Osteoblast (primary cell): ENCODE measurements at regions not wholly inside any gene's neighbourhood (a gene's known extent, or its start where the extent isn't known, plus 50 kb on each side); places are given as distances from the start of the nearest gene placed in this dataset.

Experiments used
- DNase-seq: peaks from one replicate; pipeline ENCODE4 v3.0.0; 2011; ENCODE audit warnings: low spot score, mixed read lengths; ENCODE audit not compliant: insufficient read length; ENCODE audit errors: missing footprints
- H2AFZ ChIP-seq: 2 replicates; pipeline ENCODE4 v1.6.0; 2011; ENCODE audit warnings: mild to moderate bottlenecking, low read length
- H3K27ac ChIP-seq: 2 replicates; pipeline ENCODE4 v1.5.1; 2011; ENCODE audit warnings: mild to moderate bottlenecking, low read depth, low read length, moderate library complexity
- H3K27me3 ChIP-seq: 2 replicates; pipeline ENCODE4 v1.6.0; 2012; ENCODE audit warnings: mild to moderate bottlenecking, control low read depth, inconsistent platforms, low read length, moderate library complexity; ENCODE audit not compliant: insufficient read depth
- H3K36me3 ChIP-seq: 2 replicates; pipeline ENCODE4 v1.5.1; 2011; ENCODE audit warnings: mild to moderate bottlenecking, low read length, control low read depth, moderate library complexity; ENCODE audit not compliant: insufficient read depth
- H3K4me1 ChIP-seq: 2 replicates; pipeline ENCODE4 v1.5.1; 2011; ENCODE audit warnings: mild to moderate bottlenecking, low read length, control low read depth, moderate library complexity; ENCODE audit not compliant: insufficient read depth
- H3K4me2 ChIP-seq: 2 replicates; pipeline ENCODE4 v1.6.0; 2011; ENCODE audit warnings: mild to moderate bottlenecking, low read length; ENCODE audit not compliant: insufficient read depth
- H3K4me3 ChIP-seq: fragments of 200-600 bp; sonication (generic); 3 replicates; pipeline ENCODE4 v1.5.1; 2012; ENCODE audit warnings: mild to moderate bottlenecking, low read length, inconsistent platforms; ENCODE audit not compliant: insufficient read depth
- H3K79me2 ChIP-seq: 2 replicates; pipeline ENCODE4 v1.6.0; 2012; ENCODE audit warnings: mild to moderate bottlenecking, low read length, control low read depth, inconsistent platforms; ENCODE audit not compliant: insufficient read depth
- H3K9me3 ChIP-seq: 2 replicates; pipeline ENCODE4 v1.5.1; 2011; ENCODE audit warnings: low read depth, low read length, control low read depth
- H4K20me1 ChIP-seq: 2 replicates; pipeline ENCODE4 v1.6.0; 2012; ENCODE audit warnings: mild to moderate bottlenecking, low read length, control low read depth; ENCODE audit not compliant: insufficient read depth
- CTCF ChIP-seq: IDR thresholded peaks from 2 replicates; pipeline ENCODE4 v1.5.1; 2011; ENCODE audit warnings: mild to moderate bottlenecking, low read depth, low read length, moderate library complexity; ENCODE audit errors: extremely low read depth

- H3K4me3 ChIP-seq: no peak overlapping the region
- no peak overlapping the region for H3K4me2 ChIP-seq
- DNase-seq: no peak
- TF ChIP-seq CTCF: no peak
- no peaks in the 10 kb centered on the region for H3K79me2 ChIP-seq
- no peaks in the 10 kb centered on the region for H3K9me3 ChIP-seq
- no peak overlapping the region for H3K27ac ChIP-seq
- H3K27me3 ChIP-seq: no peaks in the 10 kb centered on the region
- H4K20me1 ChIP-seq: no peaks in the 10 kb centered on the region
- H3K36me3 ChIP-seq: no peaks in the 10 kb centered on the region
- no peaks in the 10 kb centered on the region for H3K4me1 ChIP-seq
- no peak overlapping the region for H2AFZ ChIP-seq
Measured at GRCh38 chr16:79839466-79840341, 239.2 kb upstream of the MAF start.

GRCh38 chr16:79838496-79839259 is 238.1 kb upstream of the MAF start:
- no peaks in the 10 kb centered on the region for H3K36me3 ChIP-seq
- no peak for DNase-seq
- TF ChIP-seq CTCF: no peak
- H2AFZ ChIP-seq: no peak overlapping the region
- H3K4me3 ChIP-seq: no peak overlapping the region
- H3K27ac ChIP-seq: no peak overlapping the region
- no peaks in the 10 kb centered on the region for H3K79me2 ChIP-seq
- no peaks in the 10 kb centered on the region for H3K9me3 ChIP-seq
- no peak overlapping the region for H3K4me2 ChIP-seq
- no peaks in the 10 kb centered on the region for H3K27me3 ChIP-seq
- H3K4me1 ChIP-seq: no peaks in the 10 kb centered on the region
- H4K20me1 ChIP-seq: no peaks in the 10 kb centered on the region

GRCh38 chr16:79836144-79836543 is 235.6 kb upstream of the MAF start:
- no peak for DNase-seq
- H3K27me3 ChIP-seq: no peaks in the 10 kb centered on the region
- H3K27ac ChIP-seq: no peak overlapping the region
- H3K9me3 ChIP-seq: no peaks in the 10 kb centered on the region
- TF ChIP-seq CTCF: no peak
- no peaks in the 10 kb centered on the region for H3K4me1 ChIP-seq
- H3K79me2 ChIP-seq: no peaks in the 10 kb centered on the region
- no peak overlapping the region for H3K4me2 ChIP-seq
- H3K4me3 ChIP-seq: no peak overlapping the region
- no peaks in the 10 kb centered on the region for H4K20me1 ChIP-seq
- H2AFZ ChIP-seq: no peak overlapping the region
- H3K36me3 ChIP-seq: no peaks in the 10 kb centered on the region

GRCh38 chr16:79835194-79835593 is 234.7 kb upstream of the MAF start:
- H2AFZ ChIP-seq: no peak overlapping the region
- no peak overlapping the region for H3K27ac ChIP-seq
- no peak overlapping the region for H3K4me2 ChIP-seq
- TF ChIP-seq CTCF: no peak
- H3K79me2 ChIP-seq: no peaks in the 10 kb centered on the region
- no peaks in the 10 kb centered on the region for H3K4me1 ChIP-seq
- H3K27me3 ChIP-seq: no peaks in the 10 kb centered on the region
- H3K4me3 ChIP-seq: no peak overlapping the region
- no peak for DNase-seq
- H3K9me3 ChIP-seq: no peaks in the 10 kb centered on the region
- H4K20me1 ChIP-seq: no peaks in the 10 kb centered on the region
- no peaks in the 10 kb centered on the region for H3K36me3 ChIP-seq
